PC-3 (cell line): ENCODE measurements at regions not wholly inside any gene's neighbourhood (a gene's known extent, or its start where the extent isn't known, plus 50 kb on each side); places are given as distances from the start of the nearest gene placed in this dataset.

ENCODE experiments used
- EZH2 ChIP-seq: fragments of 300-600 bp; sonication (generic); IDR thresholded peaks from one replicate; pipeline ENCODE4 v1.6.1; 2017; ENCODE audit warnings: antibody characterized with exemption, mild to moderate bottlenecking, low read length; ENCODE audit not compliant: unreplicated experiment
- EZH2phosphoT487 ChIP-seq: fragments of 300-600 bp; sonication (generic); IDR thresholded peaks from 2 replicates; pipeline ENCODE4 v1.6.1; 2018; ENCODE audit warnings: mild to moderate bottlenecking, antibody characterized with exemption, low read length, borderline replicate concordance
- TF ChIP-seq, protein P1 (sequence below): fragments of 300-600 bp; sonication (generic); conservative IDR thresholded peaks from 2 replicates; pipeline ENCODE4 v1.5.1; 2017; ENCODE audit warnings: antibody characterized with exemption, low read depth, mild to moderate bottlenecking, low read length

DNA sequence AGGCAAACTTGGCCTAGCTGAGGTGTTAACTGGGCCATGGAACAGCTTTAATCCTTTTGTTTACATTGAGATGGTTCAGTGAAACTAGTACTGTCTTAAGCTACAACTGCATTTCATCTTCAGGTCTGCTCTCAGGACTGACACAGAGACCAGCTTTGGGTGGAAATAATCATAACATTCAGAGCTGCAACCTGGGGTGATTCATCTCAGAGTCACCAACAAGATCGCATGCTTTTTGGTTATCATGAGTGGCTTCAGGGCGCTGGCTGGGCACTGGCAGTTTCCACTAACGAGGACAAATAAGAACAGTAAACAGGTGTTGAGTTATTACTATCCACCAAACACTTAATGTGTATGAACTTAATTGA is 60.9 kb upstream of the PAX6 start:
- TF ChIP-seq, protein P1, sequence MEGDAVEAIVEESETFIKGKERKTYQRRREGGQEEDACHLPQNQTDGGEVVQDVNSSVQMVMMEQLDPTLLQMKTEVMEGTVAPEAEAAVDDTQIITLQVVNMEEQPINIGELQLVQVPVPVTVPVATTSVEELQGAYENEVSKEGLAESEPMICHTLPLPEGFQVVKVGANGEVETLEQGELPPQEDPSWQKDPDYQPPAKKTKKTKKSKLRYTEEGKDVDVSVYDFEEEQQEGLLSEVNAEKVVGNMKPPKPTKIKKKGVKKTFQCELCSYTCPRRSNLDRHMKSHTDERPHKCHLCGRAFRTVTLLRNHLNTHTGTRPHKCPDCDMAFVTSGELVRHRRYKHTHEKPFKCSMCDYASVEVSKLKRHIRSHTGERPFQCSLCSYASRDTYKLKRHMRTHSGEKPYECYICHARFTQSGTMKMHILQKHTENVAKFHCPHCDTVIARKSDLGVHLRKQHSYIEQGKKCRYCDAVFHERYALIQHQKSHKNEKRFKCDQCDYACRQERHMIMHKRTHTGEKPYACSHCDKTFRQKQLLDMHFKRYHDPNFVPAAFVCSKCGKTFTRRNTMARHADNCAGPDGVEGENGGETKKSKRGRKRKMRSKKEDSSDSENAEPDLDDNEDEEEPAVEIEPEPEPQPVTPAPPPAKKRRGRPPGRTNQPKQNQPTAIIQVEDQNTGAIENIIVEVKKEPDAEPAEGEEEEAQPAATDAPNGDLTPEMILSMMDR: no peak
- no peak for TF ChIP-seq EZH2
- no peak for TF ChIP-seq EZH2phosphoT487
